ENCODE measurements at regions not wholly inside any gene's neighbourhood (a gene's known extent, or its start where the extent isn't known, plus 50 kb on each side); places are given as distances from the start of the nearest gene placed in this dataset.
"Not testable (repeated sequence)": the region's sequence is repeated elsewhere in the genome, so short reads cannot be mapped to it uniquely, and the experiment has no call there.

- ATAC-seq (replicated peaks in 1 of 2), result no peak
- no peak for DNase-seq
- Mint-ChIP-seq H3K27me3 (ENCODE audit: low read depth) (no peaks in the 10 kb centered on the region), H3K27ac (no peak overlapping the region), H3K36me3 (ENCODE audit: insufficient read depth in 2 of 2) (peaks cover 0 to 2% of the 10 kb centered on the region in 2 donors), H3K4me3 (no peak overlapping the region), H3K9me3 (peaks cover 0 to 2% of the 10 kb centered on the region in 2 donors), H3K4me1 (ENCODE audit: low read depth) (no peaks in the 10 kb centered on the region)
Measured at GRCh38 chr6:74434171-74434570, 738.2 kb downstream of the CD109 start.

DNA sequence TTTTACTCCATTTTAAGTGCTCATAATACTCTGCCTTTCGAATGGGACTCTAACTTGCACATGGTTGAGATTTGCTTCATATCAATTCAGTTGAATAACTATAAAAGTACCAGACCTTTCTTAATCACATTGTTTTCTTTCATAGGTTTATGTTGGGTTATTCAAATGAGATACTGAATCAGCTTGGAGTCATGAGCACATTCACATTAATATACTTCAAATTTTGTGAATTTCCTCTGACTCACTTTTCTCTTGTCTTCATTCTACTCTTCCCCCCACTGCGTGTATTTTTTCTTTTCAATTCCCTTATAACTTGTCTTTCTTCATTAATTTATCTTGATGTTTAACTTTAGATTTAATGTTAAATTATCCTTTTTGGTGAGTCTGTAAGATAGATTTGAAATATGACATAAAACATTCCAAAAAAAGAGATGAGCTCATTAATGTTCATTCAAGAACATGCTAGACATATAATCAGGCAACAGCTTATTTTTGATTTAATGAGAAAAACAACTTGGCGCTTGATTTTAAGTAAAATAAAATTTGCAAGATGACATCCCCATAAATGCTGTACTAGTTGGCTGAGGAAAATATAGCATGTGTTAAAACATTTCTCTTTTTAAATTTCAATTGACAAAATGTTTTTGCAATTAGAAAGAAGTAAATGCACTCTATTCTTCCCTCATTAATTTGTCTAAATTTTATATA lies 736.0 kb downstream of the CD109 start:
- Mint-ChIP-seq H3K27me3 (ENCODE audit: low read depth) (no peaks in the 10 kb centered on the region), H3K4me1 (ENCODE audit: low read depth) (no peaks in the 10 kb centered on the region), H3K9me3 (peaks cover 2% of the 10 kb centered on the region in 2 donors), H3K36me3 (ENCODE audit: insufficient read depth in 2 of 2) (peaks cover 0 to 2% of the 10 kb centered on the region in 2 donors), H3K27ac (no peak overlapping the region), H3K4me3 (no peak overlapping the region)
- DNase-seq (no peak), ATAC-seq (replicated peaks in 1 of 2) (no peak)

DNA sequence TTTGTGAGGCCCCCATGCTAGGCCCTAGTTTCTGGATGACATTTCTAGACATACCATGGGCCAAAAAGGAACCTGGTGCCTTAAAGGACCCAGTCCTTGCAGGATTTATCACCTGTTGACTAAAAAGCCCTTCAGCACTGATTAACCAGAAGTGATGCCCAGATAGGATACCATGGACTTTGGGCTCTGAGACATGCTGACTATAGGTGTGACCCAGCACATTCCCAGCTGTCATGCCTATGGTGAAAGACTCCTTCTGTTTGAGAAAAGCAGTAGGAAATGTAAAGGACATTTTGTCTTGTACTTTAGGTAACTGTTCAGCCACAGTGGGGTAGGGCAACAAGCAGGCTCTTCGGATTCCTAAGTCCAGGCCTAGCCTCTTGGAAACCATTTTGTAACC lies 724.2 kb downstream of the CD109 start:
- no peak overlapping the region for H3K4me3 Mint-ChIP-seq
- no peak for ATAC-seq (replicated peaks in 1 of 2)

GRCh38 chr6:74415056-74415455 lies 719.1 kb downstream of the CD109 start:
- no peak overlapping the region for H3K4me3 Mint-ChIP-seq
- H3K4me1 Mint-ChIP-seq (ENCODE audit: low read depth), result no peaks in the 10 kb centered on the region
- peaks cover 0 to 3% of the 10 kb centered on the region in 2 donors for H3K9me3 Mint-ChIP-seq
- no peak overlapping the region for H3K27ac Mint-ChIP-seq
- ATAC-seq (replicated peaks in 1 of 2) (no peak), DNase-seq (no peak)
- no peaks in the 10 kb centered on the region for H3K36me3 Mint-ChIP-seq (ENCODE audit: insufficient read depth in 2 of 2)
- no peaks in the 10 kb centered on the region for H3K27me3 Mint-ChIP-seq (ENCODE audit: low read depth)

More for the DNA sequence above, 724.2 kb downstream of the CD109 start:
- no peaks in the 10 kb centered on the region for H3K27me3 Mint-ChIP-seq (ENCODE audit: low read depth)
- no peak for DNase-seq
- H3K9me3 Mint-ChIP-seq, result peaks cover 1 to 2% of the 10 kb centered on the region in 2 donors
- H3K4me1 Mint-ChIP-seq (ENCODE audit: low read depth), result no peaks in the 10 kb centered on the region
- H3K36me3 Mint-ChIP-seq (ENCODE audit: insufficient read depth in 2 of 2), result no peaks in the 10 kb centered on the region
- H3K27ac Mint-ChIP-seq, result no peak overlapping the region

- DNase-seq (no peak), ATAC-seq (replicated peaks in 1 of 2) (no peak)
- Mint-ChIP-seq H3K27me3 (ENCODE audit: low read depth) (no peaks in the 10 kb centered on the region), H3K4me3 (no peak overlapping the region), H3K9me3 (peaks cover 0 to 5% of the 10 kb centered on the region in 2 donors), H3K4me1 (ENCODE audit: low read depth) (no peaks in the 10 kb centered on the region), H3K36me3 (ENCODE audit: insufficient read depth in 2 of 2) (no peaks in the 10 kb centered on the region), H3K27ac (no peak overlapping the region)
Measured at GRCh38 chr6:74410630-74411029, 714.6 kb downstream of the CD109 start.

GRCh38 chr6:74409447-74409846 lies 713.4 kb downstream of the CD109 start:
- H3K36me3 Mint-ChIP-seq (ENCODE audit: insufficient read depth in 2 of 2), result no peaks in the 10 kb centered on the region
- no peaks in the 10 kb centered on the region for H3K27me3 Mint-ChIP-seq (ENCODE audit: low read depth)
- no peaks in the 10 kb centered on the region for H3K4me1 Mint-ChIP-seq (ENCODE audit: low read depth)
- H3K4me3 Mint-ChIP-seq, result no peak overlapping the region
- no peak overlapping the region for H3K27ac Mint-ChIP-seq
- ATAC-seq (replicated peaks in 1 of 2), result no peak
- H3K9me3 Mint-ChIP-seq, result peaks cover 0 to 5% of the 10 kb centered on the region in 2 donors
- no peak for DNase-seq

- Mint-ChIP-seq H3K4me3 (no peak overlapping the region), H3K36me3 (ENCODE audit: insufficient read depth in 2 of 2) (no peaks in the 10 kb centered on the region), H3K9me3 (peaks cover 0 to 5% of the 10 kb centered on the region in 2 donors), H3K4me1 (ENCODE audit: low read depth) (no peaks in the 10 kb centered on the region), H3K27me3 (ENCODE audit: low read depth) (no peaks in the 10 kb centered on the region), H3K27ac (no peak overlapping the region)
- ATAC-seq (replicated peaks in 1 of 2), result no peak
- no peak for DNase-seq
Measured at GRCh38 chr6:74408844-74409243, 712.8 kb downstream of the CD109 start.

GRCh38 chr6:74404366-74404765 lies 708.4 kb downstream of the CD109 start:
- H3K36me3 Mint-ChIP-seq (ENCODE audit: insufficient read depth in 2 of 2), result peaks cover 0 to 1% of the 10 kb centered on the region in 2 donors
- H3K9me3 Mint-ChIP-seq, result peaks cover 3 to 5% of the 10 kb centered on the region in 2 donors
- no peaks in the 10 kb centered on the region for H3K4me1 Mint-ChIP-seq (ENCODE audit: low read depth)
- no peak overlapping the region for H3K27ac Mint-ChIP-seq
- no peaks in the 10 kb centered on the region for H3K27me3 Mint-ChIP-seq (ENCODE audit: low read depth)
- DNase-seq (no peak), ATAC-seq (replicated peaks in 1 of 2) (no peak)
- no peak overlapping the region for H3K4me3 Mint-ChIP-seq

DNA sequence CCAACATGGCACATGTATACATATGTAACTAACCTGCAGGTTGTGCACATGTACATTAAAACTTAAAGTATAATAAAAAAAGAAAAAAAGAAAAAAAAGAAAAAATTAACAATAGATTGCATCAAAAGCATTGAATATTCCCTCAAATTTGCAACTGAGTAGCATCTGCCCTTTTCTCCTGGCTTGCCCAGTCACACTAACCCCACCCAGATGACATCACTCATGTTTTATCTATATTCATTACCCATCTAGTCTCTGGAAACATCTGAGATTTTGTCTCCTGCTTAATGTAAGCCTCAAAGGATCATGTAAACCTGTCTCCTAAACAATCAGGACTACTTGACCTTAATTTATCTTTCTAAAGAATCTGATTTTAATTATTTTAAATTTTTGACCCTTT lies 706.8 kb downstream of the CD109 start:
- ATAC-seq (replicated peaks in 1 of 2), result no peak
- Mint-ChIP-seq H3K9me3 (peaks cover 4 to 5% of the 10 kb centered on the region in 2 donors), H3K4me3 (no peak overlapping the region), H3K27ac (no peak overlapping the region), H3K27me3 (ENCODE audit: low read depth) (no peaks in the 10 kb centered on the region), H3K4me1 (ENCODE audit: low read depth) (no peaks in the 10 kb centered on the region), H3K36me3 (ENCODE audit: insufficient read depth in 2 of 2) (peaks cover 0 to 1% of the 10 kb centered on the region in 2 donors)
- DNase-seq, result no peak

DNA sequence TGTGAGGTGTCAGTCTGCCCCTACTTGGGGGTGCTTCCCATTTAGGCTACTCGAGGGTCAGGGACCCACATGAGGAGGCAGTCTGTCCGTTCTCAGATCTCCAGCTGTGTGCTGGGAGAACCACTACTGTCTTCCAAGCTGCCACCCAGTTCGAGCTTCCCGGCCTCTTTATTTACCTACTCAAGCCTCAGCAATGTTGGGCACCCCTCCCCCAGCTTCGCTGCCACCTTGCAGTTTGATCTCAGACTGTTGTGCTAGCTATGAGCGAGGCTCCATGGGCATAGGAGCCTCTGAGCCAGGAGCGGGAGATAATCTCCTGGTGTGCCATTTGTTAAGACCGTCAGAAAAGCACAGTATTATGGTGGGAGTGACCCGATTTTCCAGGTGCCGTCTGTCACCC lies 682.4 kb downstream of the CD109 start:
- DNase-seq; H3K4me3 Mint-ChIP-seq; H3K27ac Mint-ChIP-seq; H3K27me3 Mint-ChIP-seq (ENCODE audit: low read depth); H3K9me3 Mint-ChIP-seq; H3K36me3 Mint-ChIP-seq (ENCODE audit: insufficient read depth in 2 of 2); ATAC-seq (replicated peaks in 1 of 2); H3K4me1 Mint-ChIP-seq (ENCODE audit: low read depth): not testable (repeated sequence)

DNA sequence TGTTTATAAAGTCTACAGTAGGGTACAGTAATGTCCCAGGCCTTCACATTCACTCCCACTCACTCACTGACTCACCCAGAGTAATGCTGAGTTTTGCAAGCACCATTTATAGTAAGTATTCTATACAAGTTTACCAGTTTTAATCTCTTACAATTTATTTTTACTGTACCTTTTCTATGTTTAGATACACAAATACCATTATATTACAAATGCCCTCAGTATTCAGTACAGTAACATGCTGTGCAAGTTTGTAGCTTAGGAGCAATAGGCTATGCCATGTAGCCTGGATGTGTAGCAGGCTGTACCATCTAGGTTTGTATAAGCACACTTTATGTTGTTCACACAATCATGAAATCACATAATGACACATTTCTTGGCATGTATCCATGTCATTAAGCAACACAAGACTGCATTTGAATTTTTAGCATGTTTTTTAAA lies 673.6 kb downstream of the CD109 start:
- Mint-ChIP-seq H3K27ac (no peak overlapping the region), H3K4me1 (ENCODE audit: low read depth) (no peaks in the 10 kb centered on the region), H3K36me3 (ENCODE audit: insufficient read depth in 2 of 2) (no peaks in the 10 kb centered on the region), H3K4me3 (no peak overlapping the region), H3K9me3 (no peaks in the 10 kb centered on the region), H3K27me3 (ENCODE audit: low read depth) (no peaks in the 10 kb centered on the region)
- ATAC-seq (replicated peaks in 1 of 2), result no peak
- DNase-seq, result no peak

DNA sequence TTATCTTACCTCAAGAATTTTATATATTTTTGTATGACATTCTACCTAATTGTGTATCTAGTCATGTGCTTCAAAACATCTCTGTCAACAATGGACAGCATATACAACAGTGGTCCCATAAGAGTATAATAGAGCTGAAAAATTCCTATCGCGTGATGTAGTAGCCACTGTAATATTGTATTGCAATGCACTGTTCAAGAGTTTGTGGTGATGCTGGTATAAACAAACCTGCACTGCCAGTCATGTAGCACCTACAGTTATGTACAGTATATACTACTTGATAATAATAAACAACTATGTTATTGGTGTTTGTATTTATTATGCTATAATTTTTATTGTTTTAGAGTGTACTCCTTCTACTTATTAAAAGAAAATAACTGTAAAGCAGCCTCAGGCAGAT lies 672.7 kb downstream of the CD109 start:
- no peak for DNase-seq
- H3K4me3 Mint-ChIP-seq, result no peak overlapping the region
- no peak for ATAC-seq (replicated peaks in 1 of 2)
- no peaks in the 10 kb centered on the region for H3K4me1 Mint-ChIP-seq (ENCODE audit: low read depth)
- H3K27me3 Mint-ChIP-seq (ENCODE audit: low read depth), result no peaks in the 10 kb centered on the region
- H3K9me3 Mint-ChIP-seq, result no peaks in the 10 kb centered on the region
- H3K27ac Mint-ChIP-seq, result no peak overlapping the region
- H3K36me3 Mint-ChIP-seq (ENCODE audit: insufficient read depth in 2 of 2), result no peaks in the 10 kb centered on the region

GRCh38 chr6:74366634-74367033 lies 670.6 kb downstream of the CD109 start:
- DNase-seq (no peak), ATAC-seq (replicated peaks in 1 of 2) (no peak)
- Mint-ChIP-seq H3K9me3 (no peaks in the 10 kb centered on the region), H3K36me3 (ENCODE audit: insufficient read depth in 2 of 2) (no peaks in the 10 kb centered on the region), H3K27ac (no peak overlapping the region), H3K4me1 (ENCODE audit: low read depth) (no peaks in the 10 kb centered on the region), H3K4me3 (no peak overlapping the region), H3K27me3 (ENCODE audit: low read depth) (no peaks in the 10 kb centered on the region)

DNA sequence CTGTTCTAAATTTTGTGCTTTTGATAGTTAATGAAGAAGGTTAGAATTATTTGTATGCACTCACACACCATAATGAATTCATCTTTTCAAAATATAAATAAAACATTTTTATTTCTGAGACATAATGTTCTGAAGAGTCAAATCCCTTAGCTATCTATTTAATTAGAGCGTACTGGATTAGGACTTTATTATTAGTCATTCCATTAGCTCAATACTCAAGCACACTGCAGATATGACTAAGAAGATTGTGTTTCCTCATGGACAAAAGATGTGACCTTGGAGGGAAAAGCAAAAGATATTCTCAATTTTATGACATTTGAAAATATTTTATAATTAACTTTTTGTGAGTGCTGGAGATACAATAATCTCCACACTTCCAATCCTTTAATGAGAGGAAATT lies 666.4 kb downstream of the CD109 start:
- no peaks in the 10 kb centered on the region for H3K27me3 Mint-ChIP-seq (ENCODE audit: low read depth)
- no peak overlapping the region for H3K27ac Mint-ChIP-seq
- no peak overlapping the region for H3K4me3 Mint-ChIP-seq
- no peak for ATAC-seq (replicated peaks in 1 of 2)
- no peak for DNase-seq
- H3K4me1 Mint-ChIP-seq (ENCODE audit: low read depth), result no peaks in the 10 kb centered on the region
- H3K9me3 Mint-ChIP-seq, result no peaks in the 10 kb centered on the region
- no peaks in the 10 kb centered on the region for H3K36me3 Mint-ChIP-seq (ENCODE audit: insufficient read depth in 2 of 2)
